ENCODE measurements at regions not wholly inside any gene's neighbourhood (a gene's known extent, or its start where the extent isn't known, plus 50 kb on each side); places are given as distances from the start of the nearest gene placed in this dataset.

- H3K36me3 ChIP-seq = no peaks in the 10 kb centered on the region
- TF ChIP-seq, protein P1, sequence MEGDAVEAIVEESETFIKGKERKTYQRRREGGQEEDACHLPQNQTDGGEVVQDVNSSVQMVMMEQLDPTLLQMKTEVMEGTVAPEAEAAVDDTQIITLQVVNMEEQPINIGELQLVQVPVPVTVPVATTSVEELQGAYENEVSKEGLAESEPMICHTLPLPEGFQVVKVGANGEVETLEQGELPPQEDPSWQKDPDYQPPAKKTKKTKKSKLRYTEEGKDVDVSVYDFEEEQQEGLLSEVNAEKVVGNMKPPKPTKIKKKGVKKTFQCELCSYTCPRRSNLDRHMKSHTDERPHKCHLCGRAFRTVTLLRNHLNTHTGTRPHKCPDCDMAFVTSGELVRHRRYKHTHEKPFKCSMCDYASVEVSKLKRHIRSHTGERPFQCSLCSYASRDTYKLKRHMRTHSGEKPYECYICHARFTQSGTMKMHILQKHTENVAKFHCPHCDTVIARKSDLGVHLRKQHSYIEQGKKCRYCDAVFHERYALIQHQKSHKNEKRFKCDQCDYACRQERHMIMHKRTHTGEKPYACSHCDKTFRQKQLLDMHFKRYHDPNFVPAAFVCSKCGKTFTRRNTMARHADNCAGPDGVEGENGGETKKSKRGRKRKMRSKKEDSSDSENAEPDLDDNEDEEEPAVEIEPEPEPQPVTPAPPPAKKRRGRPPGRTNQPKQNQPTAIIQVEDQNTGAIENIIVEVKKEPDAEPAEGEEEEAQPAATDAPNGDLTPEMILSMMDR (IDR thresholded peaks at IDR 0.05) = no peak
- TF ChIP-seq POLR2A (IDR thresholded peaks at IDR 0.05) (no peak), EP300 (IDR thresholded peaks at IDR 0.05) (no peak), POLR2AphosphoS5 (IDR thresholded peaks at IDR 0.05) (no peak)
- H3K4me3 ChIP-seq = no peak overlapping the region
- H3K9me3 ChIP-seq = no peaks in the 10 kb centered on the region
- H3K4me1 ChIP-seq = no peaks in the 10 kb centered on the region
- no peaks in the 10 kb centered on the region for H3K27me3 ChIP-seq
- no peak for ATAC-seq
- WGBS, 2 donors (ENCODE audit: low coverage in 1 of 2) = 88 to 100% methylated on average over 1 to 4 of the region's 4 CpGs
- H3K27ac ChIP-seq = no peak overlapping the region
These were observed 978.7 kb downstream of the SLITRK5 start for GRCh38 chr13:88649855-88650254.

DNA sequence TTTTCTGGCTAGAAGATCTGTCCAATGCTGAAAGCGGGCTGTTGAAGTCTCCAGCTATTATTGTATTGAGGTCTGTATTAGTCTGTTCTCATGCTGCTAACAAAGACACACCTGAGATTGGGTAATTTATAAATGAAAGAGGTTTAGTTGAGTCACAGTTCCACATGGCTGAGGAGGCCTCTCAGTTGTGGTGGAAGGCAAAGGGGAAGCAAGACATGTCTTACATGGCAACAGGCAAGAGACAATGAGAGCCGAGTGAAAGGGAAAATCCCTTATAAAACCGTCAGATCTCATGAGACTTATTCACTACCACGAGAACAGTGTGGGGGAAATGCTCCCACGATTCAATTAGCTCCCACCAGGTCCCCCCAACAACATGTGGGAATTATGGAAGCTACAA, 980.4 kb downstream of the SLITRK5 start:
- Histone ChIP-seq H3K27ac (no peak overlapping the region), H3K4me3 (no peak overlapping the region), H3K27me3 (no peaks in the 10 kb centered on the region), H3K36me3 (no peaks in the 10 kb centered on the region), H3K4me1 (no peaks in the 10 kb centered on the region), H3K9me3 (no peaks in the 10 kb centered on the region)
- ATAC-seq = no peak
- WGBS, 2 donors (ENCODE audit: low coverage in 1 of 2) = 87 to 93% methylated on average over 5 of the region's 5 CpGs
- TF ChIP-seq POLR2AphosphoS5 (IDR thresholded peaks at IDR 0.05) = no peak
- TF ChIP-seq POLR2A (IDR thresholded peaks at IDR 0.05) = no peak

DNA sequence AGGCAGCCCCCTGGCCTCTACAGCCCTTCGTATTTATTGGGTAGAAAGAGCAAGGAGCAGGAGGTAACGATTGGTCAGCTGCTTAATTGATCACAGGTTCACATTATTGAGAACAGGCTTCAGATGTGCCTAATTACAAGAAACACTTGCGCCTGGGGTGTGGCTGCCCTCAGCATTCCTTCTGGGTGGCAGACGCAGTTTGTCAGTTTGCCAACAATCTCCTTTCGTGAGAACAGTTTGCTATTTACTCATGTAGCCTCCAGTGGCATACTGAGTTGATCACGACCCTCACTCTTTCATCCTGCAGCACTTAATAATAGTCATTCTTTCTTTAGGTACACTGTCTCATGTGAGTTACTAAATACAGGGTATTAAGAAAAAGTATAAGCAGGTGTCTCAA, 985.6 kb downstream of the SLITRK5 start:
- Histone ChIP-seq H3K9me3 (no peaks in the 10 kb centered on the region), H3K36me3 (no peaks in the 10 kb centered on the region), H3K4me1 (no peaks in the 10 kb centered on the region), H3K27me3 (no peaks in the 10 kb centered on the region), H3K27ac (no peak overlapping the region), H3K4me3 (no peak overlapping the region)
- ATAC-seq = no peak
- no peak for TF ChIP-seq EP300 (IDR thresholded peaks at IDR 0.05)
- TF ChIP-seq POLR2A (IDR thresholded peaks at IDR 0.05) = no peak
- WGBS, 2 donors (ENCODE audit: low coverage in 1 of 2) = 46 to 65% methylated on average over 4 to 6 of the region's 6 CpGs

- H3K36me3 ChIP-seq = no peaks in the 10 kb centered on the region
- no peak overlapping the region for H3K4me3 ChIP-seq
- H3K27ac ChIP-seq = no peak overlapping the region
- no peaks in the 10 kb centered on the region for H3K27me3 ChIP-seq
- WGBS, 2 donors (ENCODE audit: low coverage in 1 of 2) = no CpG with 5 or more reads among the region's 1 CpG
- H3K9me3 ChIP-seq = no peaks in the 10 kb centered on the region
- no peaks in the 10 kb centered on the region for H3K4me1 ChIP-seq
- TF ChIP-seq, protein P1 (IDR thresholded peaks at IDR 0.05) = no peak
- TF ChIP-seq POLR2A (IDR thresholded peaks at IDR 0.05) (no peak), POLR2AphosphoS5 (IDR thresholded peaks at IDR 0.05) (no peak), EP300 (IDR thresholded peaks at IDR 0.05) (no peak)
- ATAC-seq = no peak
These were observed 999.3 kb downstream of the SLITRK5 start for GRCh38 chr13:88670509-88670908.

DNA sequence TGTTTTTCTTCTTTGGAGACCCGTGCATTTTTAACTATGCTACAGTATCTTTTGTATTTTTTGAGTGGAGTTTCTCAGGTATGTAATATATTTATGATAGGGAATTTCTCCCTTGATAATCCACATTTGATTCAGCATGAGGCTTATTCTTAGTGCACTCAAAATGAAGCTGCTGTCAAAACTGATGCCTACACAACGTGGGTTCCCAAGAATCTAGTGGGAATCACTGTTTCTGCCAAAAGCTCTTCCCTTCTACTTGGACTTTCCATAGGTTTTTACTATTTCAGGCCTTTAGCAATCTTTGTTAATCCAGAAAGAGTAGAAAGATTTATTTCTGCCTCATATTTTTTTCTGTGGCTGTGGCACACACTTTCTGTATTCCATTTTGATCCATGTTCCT, 1003.7 kb downstream of the SLITRK5 start:
- Histone ChIP-seq H3K36me3 (no peaks in the 10 kb centered on the region), H3K4me3 (no peak overlapping the region), H3K9me3 (no peaks in the 10 kb centered on the region), H3K4me1 (no peaks in the 10 kb centered on the region), H3K27me3 (no peaks in the 10 kb centered on the region), H3K27ac (no peak overlapping the region)
- TF ChIP-seq, protein P1 (IDR thresholded peaks at IDR 0.05) = no peak
- no peak for TF ChIP-seq POLR2A (IDR thresholded peaks at IDR 0.05)
- no peak for TF ChIP-seq POLR2AphosphoS5 (IDR thresholded peaks at IDR 0.05)
- no peak for TF ChIP-seq EP300 (IDR thresholded peaks at IDR 0.05)
- ATAC-seq = no peak
- 48 to 78% methylated on average over 2 of the region's 2 CpGs for WGBS, 2 donors (ENCODE audit: low coverage in 1 of 2)

DNA sequence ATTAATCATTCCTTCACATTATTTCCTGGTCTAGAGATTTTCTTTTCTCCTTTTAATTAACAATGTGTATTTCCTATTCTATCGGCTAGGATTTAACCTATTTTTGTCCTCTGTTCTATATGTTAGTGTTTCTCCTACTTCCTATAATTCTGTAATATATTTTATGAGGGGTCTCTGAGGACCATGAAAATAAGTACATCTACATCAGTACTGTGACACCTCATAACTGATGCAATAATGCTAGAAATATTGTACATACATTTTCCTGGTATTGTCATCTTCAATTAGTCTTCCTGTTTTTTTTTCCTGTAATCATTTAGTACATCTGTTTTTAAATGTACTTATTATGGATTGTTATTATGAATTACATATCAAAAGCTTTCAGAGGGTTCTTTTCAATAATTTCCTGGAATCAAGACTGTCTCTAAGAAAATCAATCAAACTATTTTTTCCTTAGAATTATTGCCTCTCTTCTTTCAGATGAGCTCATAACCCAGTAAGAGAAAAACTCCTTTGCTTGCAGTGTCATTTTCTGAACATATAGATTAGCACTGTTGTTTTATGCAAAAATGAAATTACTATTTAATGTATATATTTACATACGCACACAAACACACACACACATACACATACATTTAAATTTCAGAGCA, 1004.3 kb downstream of the SLITRK5 start:
- no peak overlapping the region for H3K27ac ChIP-seq
- TF ChIP-seq, protein P1 (IDR thresholded peaks at IDR 0.05) = no peak
- no peak for TF ChIP-seq POLR2AphosphoS5 (IDR thresholded peaks at IDR 0.05)
- TF ChIP-seq POLR2A (IDR thresholded peaks at IDR 0.05) = no peak
- no peak for TF ChIP-seq EP300 (IDR thresholded peaks at IDR 0.05)
- no peaks in the 10 kb centered on the region for H3K36me3 ChIP-seq
- no peak for ATAC-seq
- H3K27me3 ChIP-seq = no peaks in the 10 kb centered on the region
- H3K4me3 ChIP-seq = no peak overlapping the region
- 67 to 75% methylated on average over 2 of the region's 2 CpGs for WGBS, 2 donors (ENCODE audit: low coverage in 1 of 2)
- H3K9me3 ChIP-seq = no peaks in the 10 kb centered on the region
- H3K4me1 ChIP-seq = no peaks in the 10 kb centered on the region

All from gastroesophageal sphincter (tissue), 4 donors.